Activated naive CD4-positive, alpha-beta T cell treated with anti-CD3 and anti-CD28 coated beads for 36 hours (primary cell): ENCODE measurements at regions not wholly inside any gene's neighbourhood (a gene's known extent, or its start where the extent isn't known, plus 50 kb on each side); places are given as distances from the start of the nearest gene placed in this dataset.
"Not testable (repeated sequence)": the region's sequence is repeated elsewhere in the genome, so short reads cannot be mapped to it uniquely, and the experiment has no call there.

Source experiments
- CTCF ChIA-PET: fragments of 350-600 bp; sonication (Branson Sonifier 250); formaldehyde crosslinking; loops from one replicate; lab custom pipeline; 2021; ENCODE audit warnings: antibody characterized with exemption; lab: Charles Lee
- DNase-seq: peaks from one replicate; pipeline ENCODE4 v3.0.0-alpha.2; 2020
- H3K27ac Mint-ChIP-seq: one replicate; pipeline ENCODE4 v1.8.0; 2021; ENCODE audit warnings: mild to moderate bottlenecking, mixed read lengths
- H3K27me3 Mint-ChIP-seq: one replicate; pipeline ENCODE4 v1.8.0; 2021; ENCODE audit warnings: low read depth, mixed read lengths
- H3K36me3 Mint-ChIP-seq: one replicate; pipeline ENCODE4 v1.8.0; 2021; ENCODE audit warnings: low read depth, mixed read lengths
- H3K4me1 Mint-ChIP-seq: one replicate; pipeline ENCODE4 v1.8.0; 2021; ENCODE audit warnings: low read depth, mixed read lengths
- H3K4me3 Mint-ChIP-seq: one replicate; pipeline ENCODE4 v1.8.0; 2021; ENCODE audit warnings: mild to moderate bottlenecking, moderate library complexity, mixed read lengths
- H3K9me3 Mint-ChIP-seq: one replicate; pipeline ENCODE4 v1.8.0; 2021; ENCODE audit warnings: mixed read lengths
- intact Hi-C: fragments of 100-400 bp; cut with micrococcal nuclease; formaldehyde crosslinking; loops from one replicate; pipeline ENCODE4 v1.15.1; 2023

DNA sequence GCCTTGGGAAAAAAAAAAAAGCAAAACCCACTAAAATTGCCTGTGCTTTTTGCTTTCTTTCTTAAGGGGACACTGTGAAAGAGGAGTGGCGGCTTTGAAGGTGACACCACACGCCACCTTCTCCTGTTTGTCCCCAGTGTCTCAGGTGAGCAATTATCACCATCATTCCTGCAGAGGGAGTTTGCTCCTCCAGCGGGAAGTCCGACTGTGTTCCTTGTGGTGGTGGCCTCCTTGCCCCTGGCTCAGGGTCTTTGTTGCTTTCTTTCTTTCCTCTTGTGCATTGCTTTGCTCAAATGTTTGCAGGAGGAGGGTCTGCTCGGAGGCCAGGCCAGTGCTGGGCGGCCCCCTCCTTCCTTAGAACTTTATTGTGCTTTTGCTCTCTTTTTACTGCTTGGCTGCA lies 164.3 kb upstream of the CXCR4 start:
- Mint-ChIP-seq H3K9me3 (no peaks in the 10 kb centered on the region), H3K4me1 (peaks cover 43% of the 10 kb centered on the region), H3K36me3 (no peaks in the 10 kb centered on the region), H3K27ac (peak overlapping the region; percentile 17), H3K4me3 (no peak overlapping the region), H3K27me3 (no peaks in the 10 kb centered on the region)
- DNase-seq = no peak
- CTCF ChIA-PET = interaction anchor here (1.4 to 2.1 kb wide), 2 partner anchors 97 to 102 kb away, joined by 7 read pairs; no protein-coding TSS in a partner anchor
- intact Hi-C loops = no loop called here

GRCh38 chr2:136281281-136282114 lies 163.5 kb upstream of the CXCR4 start:
- CTCF ChIA-PET = interaction anchor here (0.6 to 2.1 kb wide), 4 partner anchors 26 to 368 kb away, joined by 7 to 9 read pairs (median 7); no protein-coding TSS in a partner anchor
- Mint-ChIP-seq H3K27me3 (no peaks in the 10 kb centered on the region), H3K4me1 (peaks cover 43% of the 10 kb centered on the region)

DNA sequence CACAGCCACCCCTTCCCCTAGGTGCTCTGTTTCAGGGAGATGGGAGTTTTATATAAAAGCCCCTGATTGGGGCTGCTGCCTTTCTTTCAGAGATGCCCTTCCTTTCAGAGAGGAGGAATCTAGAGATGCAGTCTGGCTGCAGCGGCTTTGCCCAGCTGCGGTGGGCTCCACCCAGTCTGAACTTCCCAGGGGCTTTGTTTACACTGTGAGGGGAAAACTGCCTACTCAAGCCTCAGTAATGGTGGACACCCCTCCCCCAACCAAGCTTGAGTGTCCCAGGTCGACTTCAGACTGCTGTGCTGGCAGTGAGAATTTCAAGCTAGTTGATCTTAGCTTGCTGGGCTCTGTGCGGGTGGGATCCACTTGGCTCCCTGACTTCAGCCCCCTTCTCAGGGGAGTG lies 148.4 kb upstream of the CXCR4 start:
- CTCF ChIA-PET = interaction anchor here (1.7 kb wide), 1 partner anchor 9 kb away, joined by 5 read pairs; no protein-coding TSS in a partner anchor
- H3K27ac Mint-ChIP-seq, H3K27me3 Mint-ChIP-seq, H3K4me1 Mint-ChIP-seq, intact Hi-C loops, H3K36me3 Mint-ChIP-seq, DNase-seq, H3K4me3 Mint-ChIP-seq: not testable (repeated sequence)
- H3K9me3 Mint-ChIP-seq = peaks cover 11% of the 10 kb centered on the region

More at GRCh38 chr2:136281281-136282114, 163.5 kb upstream of the CXCR4 start:
- Mint-ChIP-seq H3K4me3 (no peak overlapping the region), H3K27ac (peak overlapping the region; percentile 74), H3K9me3 (no peaks in the 10 kb centered on the region), H3K36me3 (no peaks in the 10 kb centered on the region)
- intact Hi-C loops = loop anchor here (1.0 kb wide), 5 partner anchors 24 to 147 kb away; no protein-coding TSS in a partner anchor
- peak; percentile 73 for DNase-seq

- H3K36me3 Mint-ChIP-seq = peaks cover 2% of the 10 kb centered on the region
- peaks cover 6% of the 10 kb centered on the region for H3K9me3 Mint-ChIP-seq
- no peak overlapping the region for H3K4me3 Mint-ChIP-seq
- peak overlapping the region; percentile 59 for H3K27ac Mint-ChIP-seq
- intact Hi-C loops = loop anchor here (5.0 kb wide), 2 partner anchors 103 to 347 kb away; no protein-coding TSS in a partner anchor
- no peak for DNase-seq
- CTCF ChIA-PET = no interaction called here
- peaks cover 2% of the 10 kb centered on the region for H3K27me3 Mint-ChIP-seq
- H3K4me1 Mint-ChIP-seq = peaks cover 29% of the 10 kb centered on the region
Observed at GRCh38 chr2:136259551-136259950, 141.6 kb upstream of the CXCR4 start.

DNA sequence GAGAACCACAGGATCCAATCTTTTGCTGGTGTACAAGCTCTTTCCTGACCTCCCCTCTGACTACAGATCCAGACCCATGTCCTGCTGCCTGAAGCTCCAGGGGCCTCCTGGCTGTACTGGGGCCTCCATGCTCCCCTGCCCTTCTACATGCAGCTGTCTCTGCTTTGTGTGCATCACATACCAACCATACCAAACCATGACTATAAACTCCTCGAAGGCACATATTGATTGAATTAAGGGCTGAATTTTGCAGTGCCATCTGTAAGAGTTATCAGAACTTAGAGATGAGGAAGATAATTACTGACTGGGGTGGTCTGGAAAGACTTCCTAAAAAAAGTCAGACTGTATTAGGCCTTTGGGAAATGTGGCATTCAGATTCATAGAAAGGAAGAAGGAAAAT lies 139.9 kb upstream of the CXCR4 start:
- Mint-ChIP-seq H3K36me3 (no peaks in the 10 kb centered on the region), H3K9me3 (no peaks in the 10 kb centered on the region), H3K27me3 (peaks cover 2% of the 10 kb centered on the region), H3K27ac (no peak overlapping the region), H3K4me3 (no peak overlapping the region), H3K4me1 (peaks cover 30% of the 10 kb centered on the region)
- intact Hi-C loops = loop anchor here (2.0 to 5.0 kb wide), 4 partner anchors 53 to 346 kb away; no protein-coding TSS in a partner anchor
- DNase-seq = no peak
- CTCF ChIA-PET = interaction anchor here (1.0 to 1.8 kb wide), 3 partner anchors 8 to 19 kb away, joined by 3 to 5 read pairs (median 3); no protein-coding TSS in a partner anchor

DNA sequence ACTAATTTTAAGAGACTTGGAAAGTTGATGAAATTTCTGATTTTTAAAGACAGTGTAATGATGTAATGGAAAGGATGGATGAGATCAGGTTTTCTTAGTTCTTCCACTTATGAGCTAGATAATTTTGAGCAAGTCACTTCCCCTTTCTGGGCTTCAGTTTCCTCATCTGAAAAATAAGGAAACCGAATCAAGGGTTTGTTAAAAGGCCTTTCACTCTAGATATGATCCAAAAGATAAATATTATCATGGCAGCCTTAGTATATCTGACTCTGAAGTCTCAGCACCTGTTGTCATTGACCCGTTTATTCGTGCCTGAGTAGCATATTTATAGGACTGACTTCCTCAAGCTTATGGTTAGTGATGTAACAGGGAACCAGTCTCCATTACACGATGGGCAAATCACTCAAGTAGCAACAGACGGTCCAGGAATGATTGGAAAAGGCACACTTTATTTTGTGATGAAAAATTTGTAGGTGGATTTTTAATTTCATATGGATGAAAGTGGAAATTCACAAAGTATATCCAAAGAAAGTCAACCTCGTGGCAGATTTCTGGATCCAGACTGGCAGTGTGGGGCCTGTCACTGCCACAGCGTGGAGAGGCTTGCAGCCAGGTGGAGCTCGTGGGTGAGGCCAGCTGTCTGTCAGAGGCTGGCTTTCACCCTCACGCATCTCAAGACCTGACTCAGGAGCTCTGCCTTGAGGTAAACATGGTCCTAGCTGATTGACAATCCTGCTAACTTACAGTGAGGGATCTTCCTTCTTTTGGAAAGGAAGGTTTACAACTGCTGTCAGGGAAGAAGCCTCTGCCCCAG lies 137.9 kb upstream of the CXCR4 start:
- peak; percentile 66 for DNase-seq
- Mint-ChIP-seq H3K36me3 (no peaks in the 10 kb centered on the region), H3K9me3 (no peaks in the 10 kb centered on the region), H3K27me3 (peaks cover 2% of the 10 kb centered on the region), H3K4me1 (peaks cover 30% of the 10 kb centered on the region), H3K27ac (no peak overlapping the region), H3K4me3 (no peak overlapping the region)
- CTCF ChIA-PET = interaction anchor here (0.6 to 2.4 kb wide), 8 partner anchors 10 to 129 kb away, joined by 3 to 9 read pairs (median 4); no protein-coding TSS in a partner anchor
- intact Hi-C loops = loop anchor here (1.0 to 5.0 kb wide), 6 partner anchors 18 to 344 kb away; no protein-coding TSS in a partner anchor

- DNase-seq = no peak
- intact Hi-C loops = loop anchor here (1.0 to 5.0 kb wide), 3 partner anchors 17 to 343 kb away; no protein-coding TSS in a partner anchor
- Mint-ChIP-seq H3K9me3 (no peaks in the 10 kb centered on the region), H3K27ac (no peak overlapping the region), H3K36me3 (no peaks in the 10 kb centered on the region), H3K4me3 (no peak overlapping the region), H3K4me1 (peaks cover 28% of the 10 kb centered on the region), H3K27me3 (peaks cover 2% of the 10 kb centered on the region)
- CTCF ChIA-PET = interaction anchor here (0.6 to 2.4 kb wide), 4 partner anchors 16 to 265 kb away, joined by 3 to 9 read pairs (median 4); no protein-coding TSS in a partner anchor
Observed at GRCh38 chr2:136255127-136255526, 137.2 kb upstream of the CXCR4 start.

DNA sequence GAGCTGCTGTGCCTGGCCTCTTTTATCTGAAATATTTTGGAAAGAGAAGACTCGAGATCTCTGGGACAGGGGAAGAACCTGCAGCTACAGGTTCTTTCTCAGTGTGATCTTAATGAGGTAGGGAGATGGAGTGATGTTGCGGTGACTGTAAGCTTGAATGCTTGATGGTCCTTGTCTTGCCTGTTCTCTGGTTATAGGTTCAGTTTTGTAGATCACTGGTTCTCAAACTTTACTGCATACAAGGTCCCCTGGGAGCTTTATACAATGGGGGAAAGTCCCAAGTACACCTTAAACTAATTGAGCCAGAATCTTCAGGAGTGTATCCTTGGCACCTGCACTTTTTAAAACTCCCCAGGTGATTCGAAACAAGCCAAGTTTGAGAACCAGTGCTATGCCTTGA lies 136.7 kb upstream of the CXCR4 start:
- CTCF ChIA-PET = interaction anchor here (0.5 to 2.4 kb wide), 4 partner anchors 16 to 292 kb away, joined by 3 to 6 read pairs (median 4); no protein-coding TSS in a partner anchor
- intact Hi-C loops = loop anchor here (1.0 to 5.0 kb wide), 3 partner anchors 16 to 342 kb away; no protein-coding TSS in a partner anchor
- H3K9me3 Mint-ChIP-seq = no peaks in the 10 kb centered on the region
- peaks cover 2% of the 10 kb centered on the region for H3K27me3 Mint-ChIP-seq
- no peak for DNase-seq
- no peaks in the 10 kb centered on the region for H3K36me3 Mint-ChIP-seq
- peaks cover 27% of the 10 kb centered on the region for H3K4me1 Mint-ChIP-seq
- H3K4me3 Mint-ChIP-seq = no peak overlapping the region
- H3K27ac Mint-ChIP-seq = no peak overlapping the region

DNA sequence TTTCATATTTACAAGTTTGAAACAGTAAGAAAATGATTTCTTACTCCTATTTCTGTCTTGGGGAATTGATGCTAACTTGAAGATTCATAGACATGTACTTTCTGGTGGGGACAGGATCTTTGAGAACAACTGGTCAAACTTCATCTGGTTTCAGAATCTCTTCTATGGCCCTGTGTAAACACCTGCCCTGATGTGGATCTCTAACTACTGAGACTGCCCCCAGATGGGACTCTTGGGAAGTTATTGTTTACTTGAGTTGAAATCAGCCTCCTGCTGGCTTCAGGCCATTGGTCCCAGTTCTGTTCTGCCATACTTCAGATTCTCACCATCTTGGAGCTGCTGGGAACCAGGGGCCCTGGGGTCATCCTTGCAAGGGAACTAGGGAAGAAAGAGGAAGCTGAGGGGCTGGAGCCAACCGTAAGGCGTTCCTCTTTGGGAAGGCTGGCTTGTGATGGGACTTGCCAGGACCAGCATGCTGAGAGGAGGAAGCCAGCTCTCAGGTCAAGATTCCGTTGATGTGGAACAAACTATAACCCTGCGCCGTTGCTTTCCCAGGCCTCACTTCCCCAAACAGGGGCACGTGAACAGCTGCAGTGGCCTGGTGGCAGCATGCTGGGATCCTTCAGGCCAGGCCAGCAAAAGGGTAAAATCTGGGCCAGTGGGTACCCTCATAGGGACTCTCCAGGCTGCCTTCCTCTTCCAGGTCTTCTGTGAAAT lies 135.5 kb upstream of the CXCR4 start:
- intact Hi-C loops = no loop called here
- peaks cover 2% of the 10 kb centered on the region for H3K27me3 Mint-ChIP-seq
- no peak for DNase-seq
- H3K27ac Mint-ChIP-seq = no peak overlapping the region
- H3K4me1 Mint-ChIP-seq = peaks cover 22% of the 10 kb centered on the region
- H3K36me3 Mint-ChIP-seq = no peaks in the 10 kb centered on the region
- no peak overlapping the region for H3K4me3 Mint-ChIP-seq
- H3K9me3 Mint-ChIP-seq = no peaks in the 10 kb centered on the region
- CTCF ChIA-PET = interaction anchor here (0.7 to 2.4 kb wide), 4 partner anchors 15 to 339 kb away, joined by 3 to 6 read pairs (median 4); no protein-coding TSS in a partner anchor

DNA sequence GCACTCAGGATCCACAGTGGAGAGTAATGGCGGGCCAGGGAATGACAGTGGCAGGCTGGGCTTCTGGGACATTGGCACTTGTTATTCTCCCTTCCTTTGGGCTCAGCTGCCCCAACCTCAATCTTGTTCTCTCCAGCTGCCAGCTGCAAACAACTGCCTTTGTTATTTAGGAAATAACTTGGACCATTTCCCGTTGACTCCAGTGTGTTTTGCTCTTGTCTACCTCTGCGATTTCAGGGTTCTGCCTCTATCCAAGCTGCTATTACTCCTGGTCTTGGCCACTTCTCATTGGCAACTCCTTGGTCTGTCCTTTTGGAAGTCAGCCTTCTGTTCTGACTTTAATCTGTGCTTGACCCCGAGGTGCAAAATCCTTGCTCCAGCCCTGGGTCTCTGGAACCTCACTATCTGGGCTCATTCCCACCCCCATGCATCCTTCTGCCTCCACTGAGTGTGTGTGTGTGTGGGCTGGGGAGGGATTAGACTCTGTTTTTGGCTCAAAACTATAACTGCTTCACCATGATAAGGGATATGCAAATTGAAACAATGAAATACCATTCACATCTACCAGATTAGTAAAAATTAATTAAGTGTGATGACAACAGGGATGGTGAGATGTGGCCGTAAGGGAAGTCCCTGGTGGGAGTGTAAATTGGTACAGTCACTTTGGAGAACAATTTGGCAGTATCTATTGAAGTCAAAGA lies 134.1 kb upstream of the CXCR4 start:
- no peaks in the 10 kb centered on the region for H3K36me3 Mint-ChIP-seq
- no peak overlapping the region for H3K4me3 Mint-ChIP-seq
- H3K4me1 Mint-ChIP-seq = peaks cover 25% of the 10 kb centered on the region
- no peaks in the 10 kb centered on the region for H3K9me3 Mint-ChIP-seq
- CTCF ChIA-PET = no interaction called here
- no peak overlapping the region for H3K27ac Mint-ChIP-seq
- intact Hi-C loops = no loop called here
- peaks cover 2% of the 10 kb centered on the region for H3K27me3 Mint-ChIP-seq
- no peak for DNase-seq
